Spleen (tissue), 11 donors: ENCODE measurements at regions not wholly inside any gene's neighbourhood (a gene's known extent, or its start where the extent isn't known, plus 50 kb on each side); places are given as distances from the start of the nearest gene placed in this dataset.

Experiments
- DNase-seq: peaks from one replicate; pipeline ENCODE4 v3.0.0-alpha.2; 2020
- H3K27ac ChIP-seq, 8 donors: fragments of 200-600 bp; sonication (generic) in 7 of 8; 1 replicate in 4 of 8; 2 replicates in 4 of 8; pipeline versions ENCODE4 v1.5.0 to v1.8.0; 2016 to 2021; ENCODE audit warnings: inconsistent platforms in 4 of 8, mild to moderate bottlenecking in 4 of 8, moderate library complexity in 1 of 8
- H3K27me3 ChIP-seq, 7 donors: fragments of 200-600 bp; sonication (generic) in 6 of 7; replicated peaks in 1 of 7; 1 replicate in 4 of 7; 2 replicates in 3 of 7; pipeline versions ENCODE4 v1.5.0 to v1.8.0; 2016 to 2021; ENCODE audit warnings: inconsistent platforms in 3 of 7, mild to moderate bottlenecking in 1 of 7
- H3K36me3 ChIP-seq, 6 donors: fragments of 200-600 bp; sonication (generic) in 5 of 6; 1 replicate in 4 of 6; 2 replicates in 2 of 6; pipeline versions ENCODE4 v1.5.0 to v1.8.0; 2016 to 2021; ENCODE audit warnings: inconsistent platforms in 2 of 6
- H3K4me1 ChIP-seq, 6 donors: fragments of 200-600 bp; sonication (generic) in 5 of 6; 1 replicate in 3 of 6; 2 replicates in 3 of 6; pipeline versions ENCODE4 v1.5.0 to v1.8.0; 2016 to 2021; ENCODE audit warnings: inconsistent platforms in 3 of 6
- H3K4me3 ChIP-seq, 8 donors: fragments of 200-600 bp; sonication (generic) in 7 of 8; 1 replicate in 4 of 8; 2 replicates in 4 of 8; pipeline versions ENCODE4 v1.5.0 to v1.8.0; 2016 to 2021; ENCODE audit warnings: inconsistent platforms in 4 of 8, mild to moderate bottlenecking in 4 of 8, moderate library complexity in 2 of 8
- H3K9me3 ChIP-seq, 8 donors: fragments of 200-600 bp; sonication (generic) in 7 of 8; 1 replicate in 4 of 8; 2 replicates in 4 of 8; pipeline versions ENCODE4 v1.5.0 to v1.8.0; 2016 to 2021; ENCODE audit warnings: inconsistent platforms in 4 of 8
- POLR2A ChIP-seq, 3 donors: fragments of 450-650 bp; IDR thresholded peaks; one replicate each; pipeline ENCODE4 v1.5.1; 2017; ENCODE audit warnings: antibody characterized with exemption in 3 of 3, mild to moderate bottlenecking in 1 of 3
- POLR2AphosphoS5 ChIP-seq, 3 donors: sonication (generic); formaldehyde crosslinking; IDR thresholded peaks; one replicate each; pipeline ENCODE4 v1.5.1; 2017; ENCODE audit warnings: antibody characterized with exemption in 3 of 3
- WGBS, 5 donors: extraction: QIAGEN DNeasy Blood & Tissue Kit in 3 of 5; methylation state at CpG; one replicate each; pipeline versions ENCODE4 v1.1.5 to v1.1.7; 2013 to 2018; 5-methylcytosine and 5-hydroxymethylcytosine counted together
- intact Hi-C: fragments of 100-400 bp; cut with DNase I; formaldehyde crosslinking; loops from one replicate; pipeline ENCODE4 v1.15.0; 2023; ENCODE audit warnings: low total_unique reads
- TF ChIP-seq, protein P1 (sequence below), 11 experiments: fragments of 200-600 bp in 7 of 11; fragments of 450-650 bp in 4 of 11; sonication (generic) in 4 of 11; IDR thresholded peaks in 8 of 11; conservative IDR thresholded peaks in 3 of 11; 1 replicate in 7 of 11; 2 replicates in 4 of 11; pipeline versions ENCODE4 v1.4.0 to v1.8.0; 2016 to 2021; ENCODE audit warnings: antibody characterized with exemption in 11 of 11, inconsistent platforms in 4 of 11, mild to moderate bottlenecking in 1 of 11
- donor health status: healthy with polysubstance abuse.
- donor health status: DM: no; HTN: no; CAD: no; lungs with moderate emphysema.
- donor health status: DM: no; HTN: no; CAD: no.
- donor health status: Bipolar disorder and iron deficiency.
- donor health status: healthy.
- donor health status: DM: no; HTN: no; CAD: no.
- donor health status: DM: yes; HTN: yes; CAD: no.

DNA sequence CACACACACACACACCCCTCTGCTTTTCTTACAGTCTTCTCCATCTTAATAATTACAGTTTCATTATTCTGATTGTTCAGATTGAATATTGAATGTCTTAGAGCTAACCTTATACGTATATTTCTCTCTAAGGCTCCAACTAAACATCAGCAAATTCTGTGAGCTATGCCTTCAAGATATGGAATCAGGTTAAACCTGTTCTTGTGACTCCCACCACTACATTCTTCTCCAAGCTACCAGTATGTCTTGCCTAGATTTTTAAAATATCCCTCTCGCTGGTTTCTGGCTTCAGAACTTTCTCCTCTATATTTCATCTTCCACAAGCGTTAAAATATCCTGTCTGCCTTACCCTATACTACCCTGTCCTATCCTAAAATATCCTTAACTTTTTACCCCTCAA is 1346.4 kb upstream of the CDH2 start:
- Histone ChIP-seq H3K27me3 (no peaks in the 10 kb centered on the region), H3K27ac (no peak overlapping the region), H3K4me1 (no peaks in the 10 kb centered on the region), H3K36me3 (no peaks in the 10 kb centered on the region), H3K9me3 (peaks cover 0 to 6% (median 0%) of the 10 kb centered on the region in 8 donors), H3K4me3 (no peak overlapping the region)
- WGBS, 5 donors = 81 to 93% (median 85%) methylated on average over 3 of the region's 3 CpGs
- DNase-seq = no peak
- intact Hi-C loops = no loop called here
- TF ChIP-seq POLR2A (IDR thresholded peaks at IDR 0.05) (no peak), POLR2AphosphoS5 (IDR thresholded peaks at IDR 0.05) (no peak)

DNA sequence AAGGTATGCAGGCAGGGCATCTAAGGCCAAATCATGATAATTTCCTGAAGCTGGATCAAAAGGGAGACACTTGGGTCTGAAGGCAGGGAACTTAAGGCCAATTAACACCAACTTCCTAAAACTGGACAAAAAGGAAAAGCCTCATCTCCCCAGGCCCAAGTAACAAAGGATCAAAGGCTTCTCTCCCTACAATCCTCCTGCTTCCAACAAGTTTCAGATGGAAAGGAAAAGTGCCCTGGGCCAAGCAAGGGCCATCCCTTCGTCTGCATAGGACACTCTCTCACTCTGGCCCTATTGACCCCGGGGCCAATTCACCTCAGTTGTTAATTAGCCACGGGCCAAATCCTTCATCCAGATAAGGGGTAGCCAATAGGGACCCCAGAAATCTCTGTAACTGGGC is 1335.8 kb upstream of the CDH2 start:
- TF ChIP-seq, protein P1, sequence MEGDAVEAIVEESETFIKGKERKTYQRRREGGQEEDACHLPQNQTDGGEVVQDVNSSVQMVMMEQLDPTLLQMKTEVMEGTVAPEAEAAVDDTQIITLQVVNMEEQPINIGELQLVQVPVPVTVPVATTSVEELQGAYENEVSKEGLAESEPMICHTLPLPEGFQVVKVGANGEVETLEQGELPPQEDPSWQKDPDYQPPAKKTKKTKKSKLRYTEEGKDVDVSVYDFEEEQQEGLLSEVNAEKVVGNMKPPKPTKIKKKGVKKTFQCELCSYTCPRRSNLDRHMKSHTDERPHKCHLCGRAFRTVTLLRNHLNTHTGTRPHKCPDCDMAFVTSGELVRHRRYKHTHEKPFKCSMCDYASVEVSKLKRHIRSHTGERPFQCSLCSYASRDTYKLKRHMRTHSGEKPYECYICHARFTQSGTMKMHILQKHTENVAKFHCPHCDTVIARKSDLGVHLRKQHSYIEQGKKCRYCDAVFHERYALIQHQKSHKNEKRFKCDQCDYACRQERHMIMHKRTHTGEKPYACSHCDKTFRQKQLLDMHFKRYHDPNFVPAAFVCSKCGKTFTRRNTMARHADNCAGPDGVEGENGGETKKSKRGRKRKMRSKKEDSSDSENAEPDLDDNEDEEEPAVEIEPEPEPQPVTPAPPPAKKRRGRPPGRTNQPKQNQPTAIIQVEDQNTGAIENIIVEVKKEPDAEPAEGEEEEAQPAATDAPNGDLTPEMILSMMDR (IDR thresholded peaks at IDR 0.05 in 8 of 11, conservative IDR thresholded peaks at IDR 0.05 in 3 of 11) = no peak
- TF ChIP-seq POLR2AphosphoS5 (IDR thresholded peaks at IDR 0.05) (no peak), POLR2A (IDR thresholded peaks at IDR 0.05) (no peak)
- no peaks in the 10 kb centered on the region for H3K4me1 ChIP-seq
- intact Hi-C loops = no loop called here
- 61 to 78% (median 70%) methylated on average over 3 of the region's 3 CpGs for WGBS, 5 donors
- H3K4me3 ChIP-seq = no peak overlapping the region
- H3K27me3 ChIP-seq = no peaks in the 10 kb centered on the region
- no peak for DNase-seq
- no peaks in the 10 kb centered on the region for H3K36me3 ChIP-seq
- peaks cover 0 to 8% (median 0%) of the 10 kb centered on the region in 8 donors for H3K9me3 ChIP-seq
- H3K27ac ChIP-seq = no peak overlapping the region

DNA sequence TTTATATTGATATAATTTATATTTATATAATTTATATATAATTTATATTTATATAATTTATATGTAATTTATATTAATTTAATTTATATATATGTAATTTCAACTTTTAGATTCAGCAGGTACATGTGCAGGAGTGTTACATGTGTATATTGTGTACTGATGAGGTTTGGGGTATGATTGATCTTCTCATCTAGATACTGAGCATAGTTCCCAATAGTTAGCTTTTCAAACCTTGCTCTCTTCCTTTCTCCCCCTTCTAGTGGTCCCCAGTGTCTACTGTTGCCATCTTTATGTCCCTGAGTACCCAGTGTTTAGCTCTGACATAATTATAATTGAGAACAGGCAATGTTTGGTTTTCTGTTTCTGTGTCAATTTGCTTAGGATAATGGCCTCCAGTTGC is 1335.3 kb upstream of the CDH2 start:
- no peaks in the 10 kb centered on the region for H3K27me3 ChIP-seq
- no peak overlapping the region for H3K4me3 ChIP-seq
- H3K4me1 ChIP-seq = no peaks in the 10 kb centered on the region
- TF ChIP-seq, protein P1 (IDR thresholded peaks at IDR 0.05 in 8 of 11, conservative IDR thresholded peaks at IDR 0.05 in 3 of 11) = no peak
- TF ChIP-seq POLR2A (IDR thresholded peaks at IDR 0.05) (no peak), POLR2AphosphoS5 (IDR thresholded peaks at IDR 0.05) (no peak)
- no peaks in the 10 kb centered on the region for H3K36me3 ChIP-seq
- no peak overlapping the region for H3K27ac ChIP-seq
- no peak for DNase-seq
- intact Hi-C loops = no loop called here
- peaks cover 0 to 8% (median 0%) of the 10 kb centered on the region in 8 donors for H3K9me3 ChIP-seq

DNA sequence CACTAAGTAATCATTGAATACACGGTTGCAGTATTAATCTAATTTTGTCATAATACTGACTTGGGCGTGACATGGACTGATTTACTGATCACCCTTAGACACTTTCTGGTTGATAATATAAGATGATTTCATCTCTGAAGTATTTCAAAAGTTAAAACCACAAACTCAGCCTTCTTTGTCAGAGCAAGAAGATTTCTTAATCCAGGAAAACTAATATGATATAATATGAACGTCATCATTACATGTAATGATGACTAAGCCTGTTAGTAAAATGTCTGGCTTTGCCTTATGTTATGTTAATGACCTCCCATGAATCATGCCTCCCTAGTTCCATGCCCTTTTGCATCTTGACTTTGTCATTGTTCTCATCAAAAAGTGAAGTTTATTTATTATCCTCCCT is 1325.0 kb upstream of the CDH2 start:
- Histone ChIP-seq H3K36me3 (no peaks in the 10 kb centered on the region), H3K4me1 (no peaks in the 10 kb centered on the region), H3K27ac (no peak overlapping the region), H3K27me3 (no peaks in the 10 kb centered on the region), H3K9me3 (no peaks in the 10 kb centered on the region), H3K4me3 (no peak overlapping the region)
- no peak for TF ChIP-seq POLR2A (IDR thresholded peaks at IDR 0.05)
- 70 to 90% (median 78%) methylated on average over 3 of the region's 3 CpGs for WGBS, 5 donors
- DNase-seq = no peak
- intact Hi-C loops = no loop called here

DNA sequence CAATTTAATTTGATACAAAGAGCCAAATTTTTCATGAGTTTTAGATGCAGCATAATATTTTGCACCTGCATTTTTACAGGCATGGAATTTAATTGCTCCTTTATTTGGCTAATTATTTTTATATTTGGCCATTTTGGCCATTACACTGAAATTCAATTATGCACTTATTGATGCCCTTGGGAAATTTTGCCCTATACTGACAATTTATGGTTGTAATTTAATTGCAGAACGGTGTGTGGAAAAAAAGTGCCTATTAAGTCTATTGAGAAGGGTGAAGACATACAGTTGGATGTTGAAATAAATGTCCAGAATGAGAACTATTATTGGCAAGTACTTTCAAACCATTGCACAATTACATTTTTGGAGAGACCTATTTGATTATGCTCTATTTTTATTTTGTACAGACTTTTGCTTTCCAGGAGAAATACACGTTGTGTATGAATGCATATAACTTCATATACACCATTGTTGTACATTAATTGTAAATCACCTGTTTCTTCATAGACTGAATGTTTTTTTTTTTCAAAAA is 1319.3 kb upstream of the CDH2 start:
- no peaks in the 10 kb centered on the region for H3K36me3 ChIP-seq
- no peak overlapping the region for H3K4me3 ChIP-seq
- no peaks in the 10 kb centered on the region for H3K27me3 ChIP-seq
- DNase-seq = no peak
- TF ChIP-seq POLR2AphosphoS5 (IDR thresholded peaks at IDR 0.05) (no peak), POLR2A (IDR thresholded peaks at IDR 0.05) (no peak)
- TF ChIP-seq, protein P1 (IDR thresholded peaks at IDR 0.05 in 8 of 11, conservative IDR thresholded peaks at IDR 0.05 in 3 of 11) = no peak
- no peak overlapping the region for H3K27ac ChIP-seq
- WGBS, 5 donors = 68 to 92% (median 77%) methylated on average over 2 of the region's 2 CpGs
- intact Hi-C loops = loop anchor here (10.0 kb wide), 1 partner anchor 61 kb away; no protein-coding TSS in a partner anchor
- H3K9me3 ChIP-seq = peaks cover 0 to 13% (median 0%) of the 10 kb centered on the region in 8 donors
- H3K4me1 ChIP-seq = no peaks in the 10 kb centered on the region
